PC-9 (cell line): ENCODE measurements at regions not wholly inside any gene's neighbourhood (a gene's known extent, or its start where the extent isn't known, plus 50 kb on each side); places are given as distances from the start of the nearest gene placed in this dataset.

Source experiments
- EZH2 ChIP-seq: fragments of 200-600 bp; sonication (generic); IDR thresholded peaks from 2 replicates; pipeline ENCODE4 v1.8.0; 2017; ENCODE audit warnings: antibody characterized with exemption, low read depth
- TF ChIP-seq, protein P1 (sequence below): fragments of 200-600 bp; sonication (generic); conservative IDR thresholded peaks from 2 replicates; pipeline ENCODE4 v1.6.1; 2017; ENCODE audit warnings: mixed run types, antibody characterized with exemption, mild to moderate bottlenecking, moderate library complexity

DNA sequence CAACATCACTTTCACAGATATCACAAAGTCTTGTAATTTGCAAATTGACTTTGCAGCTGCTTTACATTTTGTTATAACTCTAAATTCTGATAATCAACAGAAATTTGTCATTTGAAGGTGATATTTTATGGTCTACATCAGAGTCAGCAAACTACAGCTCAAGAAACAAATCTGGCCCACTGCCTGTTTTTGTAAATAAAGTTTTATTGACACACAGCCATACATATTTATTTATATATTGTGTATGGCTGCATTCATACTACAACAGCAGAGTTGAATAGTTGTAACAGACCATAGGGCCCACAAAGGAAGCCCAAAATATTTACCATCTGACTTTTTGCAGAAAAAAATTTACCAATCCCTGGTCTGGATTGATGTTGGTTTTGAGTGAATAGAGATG lies 87.0 kb upstream of the GRIA1 start:
- TF ChIP-seq, protein P1, sequence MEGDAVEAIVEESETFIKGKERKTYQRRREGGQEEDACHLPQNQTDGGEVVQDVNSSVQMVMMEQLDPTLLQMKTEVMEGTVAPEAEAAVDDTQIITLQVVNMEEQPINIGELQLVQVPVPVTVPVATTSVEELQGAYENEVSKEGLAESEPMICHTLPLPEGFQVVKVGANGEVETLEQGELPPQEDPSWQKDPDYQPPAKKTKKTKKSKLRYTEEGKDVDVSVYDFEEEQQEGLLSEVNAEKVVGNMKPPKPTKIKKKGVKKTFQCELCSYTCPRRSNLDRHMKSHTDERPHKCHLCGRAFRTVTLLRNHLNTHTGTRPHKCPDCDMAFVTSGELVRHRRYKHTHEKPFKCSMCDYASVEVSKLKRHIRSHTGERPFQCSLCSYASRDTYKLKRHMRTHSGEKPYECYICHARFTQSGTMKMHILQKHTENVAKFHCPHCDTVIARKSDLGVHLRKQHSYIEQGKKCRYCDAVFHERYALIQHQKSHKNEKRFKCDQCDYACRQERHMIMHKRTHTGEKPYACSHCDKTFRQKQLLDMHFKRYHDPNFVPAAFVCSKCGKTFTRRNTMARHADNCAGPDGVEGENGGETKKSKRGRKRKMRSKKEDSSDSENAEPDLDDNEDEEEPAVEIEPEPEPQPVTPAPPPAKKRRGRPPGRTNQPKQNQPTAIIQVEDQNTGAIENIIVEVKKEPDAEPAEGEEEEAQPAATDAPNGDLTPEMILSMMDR: no peak
- TF ChIP-seq EZH2: no peak
